Activated CD8-positive, alpha-beta memory T cell treated with anti-CD3 and anti-CD28 coated beads, Interleukin-2, amount 50 U/mL, for 24 hours (primary cell): ENCODE measurements at regions not wholly inside any gene's neighbourhood (a gene's known extent, or its start where the extent isn't known, plus 50 kb on each side); places are given as distances from the start of the nearest gene placed in this dataset.

Source experiments
- DNase-seq: peaks from one replicate; pipeline ENCODE4 v3.0.0-alpha.2; 2020; ENCODE audit errors: extremely low read depth

GRCh38 chr6:12584631-12585405, 131.7 kb upstream of the PHACTR1 start:
- no peak for DNase-seq

GRCh38 chr6:12585497-12585958, 131.0 kb upstream of the PHACTR1 start:
- DNase-seq: no peak

- DNase-seq: no peak
These were observed 129.7 kb upstream of the PHACTR1 start for GRCh38 chr6:12586721-12587480.

- no peak for DNase-seq
These were observed 125.7 kb upstream of the PHACTR1 start for GRCh38 chr6:12590901-12591300.

- DNase-seq: no peak
These were observed 123.9 kb upstream of the PHACTR1 start for GRCh38 chr6:12592634-12593033.

GRCh38 chr6:12593771-12594529, 122.6 kb upstream of the PHACTR1 start:
- DNase-seq: no peak

- DNase-seq: no peak
These were observed 122.1 kb upstream of the PHACTR1 start for GRCh38 chr6:12594530-12594893.

GRCh38 chr6:12595161-12595811, 121.3 kb upstream of the PHACTR1 start:
- DNase-seq: no peak

- DNase-seq: no peak
These were observed 119.8 kb upstream of the PHACTR1 start for GRCh38 chr6:12596731-12597130.

- DNase-seq: no peak
These were observed 117.6 kb upstream of the PHACTR1 start for GRCh38 chr6:12598919-12599318.

- no peak for DNase-seq
These were observed 114.7 kb upstream of the PHACTR1 start for GRCh38 chr6:12601881-12602280.

- no peak for DNase-seq
These were observed 114.2 kb upstream of the PHACTR1 start for GRCh38 chr6:12602342-12602741.

- no peak for DNase-seq
These were observed 113.5 kb upstream of the PHACTR1 start for GRCh38 chr6:12602951-12603672.

GRCh38 chr6:12603673-12604049, 112.9 kb upstream of the PHACTR1 start:
- DNase-seq: no peak

GRCh38 chr6:12605888-12606345, 110.7 kb upstream of the PHACTR1 start:
- DNase-seq: no peak

GRCh38 chr6:12606616-12607015, 110.0 kb upstream of the PHACTR1 start:
- DNase-seq: no peak

GRCh38 chr6:12608016-12608860, 108.3 kb upstream of the PHACTR1 start:
- DNase-seq: no peak

- DNase-seq: no peak
These were observed 107.7 kb upstream of the PHACTR1 start for GRCh38 chr6:12608874-12609273.

- no peak for DNase-seq
These were observed 106.8 kb upstream of the PHACTR1 start for GRCh38 chr6:12609751-12610150.

GRCh38 chr6:12610862-12611261, 105.7 kb upstream of the PHACTR1 start:
- no peak for DNase-seq
